SK-MEL-5 (cell line): ENCODE measurements at regions not wholly inside any gene's neighbourhood (a gene's known extent, or its start where the extent isn't known, plus 50 kb on each side); places are given as distances from the start of the nearest gene placed in this dataset.
"Not testable (repeated sequence)": the region's sequence is repeated elsewhere in the genome, so short reads cannot be mapped to it uniquely, and the experiment has no call there.

Experiments
- DNase-seq: peaks from one replicate; pipeline ENCODE4 v3.0.0-alpha.2; 2016; ENCODE audit warnings: low read depth, low spot score
- in situ Hi-C: cut with HindIII; loops from 2 replicates; pipeline ENCODE4 v1.10.0; 2016; ENCODE audit warnings: low sequenced_read_pairs, high pct_unique_total_duplicates, low pct_unique_long_range_greater_than_20kb

DNA sequence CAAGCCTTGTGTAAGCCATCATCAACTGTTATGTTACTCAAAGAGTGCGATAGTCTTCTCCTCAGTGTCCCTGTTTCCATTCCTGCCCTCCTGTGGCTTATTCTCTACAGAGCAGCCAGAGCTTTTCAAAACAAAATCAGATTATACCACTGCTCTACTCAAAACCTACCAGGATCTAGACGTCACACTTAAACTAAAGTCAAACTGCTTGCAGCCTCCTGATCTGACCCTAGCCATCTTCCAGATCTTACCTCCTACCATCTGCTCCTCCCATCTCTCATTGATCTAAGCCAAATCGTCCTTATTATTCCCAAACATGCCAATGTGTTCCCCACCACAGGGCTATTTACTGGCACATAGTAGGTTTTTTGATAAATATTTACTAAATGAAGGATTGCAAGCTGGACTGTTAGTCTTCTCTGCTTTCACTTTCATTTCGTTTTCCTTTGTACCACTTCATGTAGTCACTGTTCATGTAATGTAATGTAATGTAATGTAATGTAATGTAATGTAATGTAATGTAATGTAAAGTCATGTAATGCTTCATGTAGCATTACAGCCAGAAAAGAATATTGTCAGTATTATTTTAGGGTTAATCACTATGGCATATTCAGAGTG is 116.1 kb downstream of the GPR37 start:
- peak; percentile 56 for DNase-seq
- in situ Hi-C loops = no loop called here

DNA sequence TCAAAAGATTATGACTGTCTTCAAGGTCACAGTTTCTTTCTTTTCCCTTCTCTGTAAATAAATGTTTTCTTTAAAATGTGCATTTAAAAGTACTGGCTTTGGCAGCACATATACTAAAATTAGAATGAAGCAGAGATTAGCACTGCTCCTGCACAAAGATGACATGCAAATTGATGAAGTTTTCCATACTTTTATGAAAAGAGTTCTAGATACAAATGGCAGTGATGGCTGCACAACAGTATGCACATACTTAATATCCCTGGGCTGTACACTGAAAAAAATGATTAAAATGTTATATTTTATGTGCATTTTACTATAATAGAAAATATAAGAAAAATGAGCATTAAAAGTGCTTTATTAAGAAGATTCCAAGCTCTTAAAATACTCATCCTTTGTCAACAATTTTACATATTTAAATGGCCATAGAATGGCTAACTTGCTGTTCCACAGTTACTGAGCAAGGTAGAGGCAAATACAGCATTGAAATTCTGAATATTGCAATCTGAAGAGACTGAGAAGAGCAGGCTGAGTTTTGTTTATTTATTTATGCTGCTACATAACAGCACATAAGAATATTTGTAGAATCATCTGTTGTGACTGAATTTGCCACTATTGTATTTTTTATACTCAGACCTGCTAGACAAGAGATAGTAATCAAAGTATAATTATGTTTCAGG is 117.8 kb downstream of the GPR37 start:
- no peak for DNase-seq
- in situ Hi-C loops = no loop called here

DNA sequence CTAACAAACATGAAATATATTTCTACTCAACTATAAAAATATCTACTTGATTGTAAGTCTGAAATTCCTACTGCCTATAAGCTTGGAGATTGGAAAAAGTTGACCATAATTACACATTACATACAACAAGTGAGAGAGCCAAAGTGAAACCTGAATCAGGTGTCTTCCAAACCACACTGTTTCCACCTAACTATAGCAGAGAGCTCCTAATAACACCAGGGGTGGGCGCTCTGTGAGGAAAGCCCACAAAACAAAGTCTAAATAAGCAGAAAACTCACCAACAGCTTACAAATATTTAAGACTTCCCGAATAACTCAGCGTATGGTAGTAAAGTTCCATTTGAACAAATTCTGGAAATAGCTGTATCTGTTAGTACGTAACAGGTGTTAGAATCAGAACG is 119.9 kb downstream of the GPR37 start:
- DNase-seq = no peak
- in situ Hi-C loops = no loop called here

DNA sequence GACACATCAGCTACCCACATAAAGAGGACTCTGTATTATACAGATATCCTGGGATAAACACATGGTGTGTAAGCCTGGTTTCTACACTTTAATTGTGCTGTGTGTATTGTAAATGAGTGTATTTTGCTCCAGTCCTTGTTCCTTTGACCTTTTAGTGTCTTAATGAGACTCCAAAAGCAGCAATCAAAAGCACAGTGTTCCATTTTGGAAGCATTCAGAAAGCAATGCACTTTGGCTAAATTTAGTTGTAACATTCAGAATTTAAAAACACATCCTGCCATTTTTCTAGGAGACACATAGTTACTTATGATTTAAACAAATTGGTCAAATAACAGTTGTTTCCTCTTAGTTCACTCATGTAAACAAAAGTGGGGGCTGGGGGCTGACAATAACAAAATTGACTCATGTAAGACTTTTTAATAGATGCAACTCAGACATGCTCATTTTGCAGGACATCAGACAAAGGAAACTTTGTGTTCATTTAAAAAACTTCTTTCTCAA is 122.2 kb downstream of the GPR37 start:
- peak; percentile 100 for DNase-seq
- in situ Hi-C loops = no loop called here

DNA sequence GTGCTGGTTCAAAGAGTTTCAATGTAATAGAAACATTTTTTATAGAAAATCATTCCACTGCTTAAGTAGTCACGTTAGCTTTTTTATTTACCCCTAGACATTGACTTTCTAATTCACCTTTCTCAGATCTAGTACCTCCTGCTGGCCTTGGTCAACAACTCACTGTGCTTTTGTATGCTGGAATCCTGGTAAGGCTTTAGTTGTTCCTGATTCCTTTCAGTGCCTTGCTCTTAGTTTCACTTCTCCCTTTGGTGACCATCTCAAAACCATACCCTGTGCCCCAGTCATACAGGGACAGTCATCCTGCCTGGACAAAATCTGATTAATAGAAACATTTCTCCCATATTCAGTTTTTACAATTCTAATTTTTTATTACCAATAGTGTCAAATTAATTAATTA is 130.2 kb downstream of the GPR37 start:
- DNase-seq = no peak
- in situ Hi-C loops = no loop called here

DNA sequence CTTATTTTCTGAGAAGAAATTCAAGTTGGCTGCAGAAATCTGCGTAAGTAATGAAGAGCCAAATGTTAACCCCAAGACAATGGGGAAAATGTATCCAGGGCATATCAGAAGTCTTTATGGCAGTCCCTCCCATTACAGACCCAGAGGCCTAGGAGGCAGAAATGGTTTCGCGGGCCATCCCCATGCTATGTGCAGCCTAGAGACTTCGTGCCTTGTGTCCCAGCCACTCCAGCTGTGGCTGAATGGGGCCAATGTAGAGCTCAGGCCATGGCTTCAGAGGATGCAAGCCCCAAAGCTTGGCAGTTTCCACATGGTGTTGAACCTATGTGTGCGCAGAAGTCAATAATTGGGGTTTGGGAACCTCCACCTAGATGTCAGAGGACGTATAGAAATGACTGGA is 131.9 kb downstream of the GPR37 start:
- DNase-seq = no peak
- in situ Hi-C loops = no loop called here

DNA sequence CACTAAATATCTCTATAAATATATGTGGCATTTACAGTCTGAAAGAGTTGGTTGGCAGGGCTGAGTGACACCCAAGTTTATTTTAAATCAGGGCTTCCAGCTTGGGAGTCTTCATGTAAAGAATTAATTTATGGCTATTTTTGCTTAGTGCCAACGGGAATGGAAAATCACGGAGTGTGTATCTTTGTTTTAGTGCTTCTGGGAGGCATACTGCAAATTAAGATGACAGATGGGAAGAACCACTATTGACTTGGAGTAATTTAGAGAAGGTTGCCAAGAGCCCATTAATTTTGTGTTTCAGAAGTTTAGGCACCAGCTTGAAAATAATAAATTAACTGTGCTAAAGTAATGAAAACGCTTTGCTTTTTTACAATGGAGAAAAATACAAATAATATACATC is 135.2 kb downstream of the GPR37 start:
- in situ Hi-C loops = no loop called here
- DNase-seq = no peak

DNA sequence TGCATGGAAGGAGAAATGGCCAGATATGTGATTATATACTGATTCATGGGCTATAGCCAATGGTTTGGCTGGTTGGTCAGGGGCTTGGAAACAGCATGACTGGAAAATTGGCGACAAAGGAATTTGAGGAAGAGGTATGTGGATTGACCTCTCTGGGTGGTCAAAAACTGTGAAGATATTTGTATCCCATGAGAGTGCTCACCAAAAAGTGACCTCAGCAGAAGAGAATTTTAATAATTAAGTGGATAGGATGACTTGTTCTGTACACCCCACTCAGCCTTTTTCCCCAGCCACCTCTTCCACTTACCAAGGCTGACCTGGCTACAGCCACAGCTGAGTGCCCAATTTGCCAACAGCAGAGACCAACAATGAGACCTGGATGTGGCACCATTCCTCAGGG is 146.7 kb downstream of the GPR37 start:
- in situ Hi-C loops = no loop called here
- DNase-seq = no peak

DNA sequence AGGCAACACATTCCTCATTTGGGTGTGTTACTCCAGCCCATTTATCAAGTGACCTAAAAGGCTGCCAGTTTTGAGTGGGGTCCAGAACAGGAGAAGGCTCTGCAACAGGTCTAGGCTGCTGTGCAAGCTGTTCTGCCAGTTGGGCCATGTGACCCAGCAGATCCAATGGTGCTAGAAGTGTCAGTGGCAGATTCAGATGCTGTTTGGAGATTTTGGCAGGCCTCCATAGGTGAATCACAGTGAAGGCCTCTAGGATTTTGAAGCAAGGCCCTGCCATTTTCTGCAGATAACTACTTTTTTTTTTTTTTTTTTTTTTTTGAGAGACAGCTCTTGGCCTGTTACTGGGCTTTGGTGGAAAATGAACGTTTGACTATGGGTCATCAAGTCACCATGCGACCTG is 147.5 kb downstream of the GPR37 start:
- not testable (repeated sequence) for DNase-seq

DNA sequence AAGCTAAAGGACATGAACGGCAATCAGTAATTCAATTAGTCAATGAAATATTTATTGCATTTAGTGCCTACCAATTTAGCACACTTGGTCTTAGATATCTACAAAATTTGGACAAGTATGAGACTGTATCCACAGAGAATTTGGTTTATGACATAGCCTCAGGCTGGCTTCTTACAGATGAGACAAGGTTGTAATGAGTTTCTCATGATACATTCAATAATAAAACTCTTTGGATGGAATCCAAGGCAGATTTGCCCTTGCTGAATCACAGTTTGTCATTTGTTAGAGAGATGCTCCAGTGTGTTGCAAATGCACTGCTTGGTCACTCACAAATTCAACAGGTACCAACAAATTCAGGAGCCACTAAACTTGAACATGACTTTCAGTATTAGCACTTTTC is 162.5 kb downstream of the GPR37 start:
- DNase-seq = peak; percentile 78
- in situ Hi-C loops = no loop called here

More for the DNA sequence above, 147.5 kb downstream of the GPR37 start:
- in situ Hi-C loops = not testable (repeated sequence)

DNA sequence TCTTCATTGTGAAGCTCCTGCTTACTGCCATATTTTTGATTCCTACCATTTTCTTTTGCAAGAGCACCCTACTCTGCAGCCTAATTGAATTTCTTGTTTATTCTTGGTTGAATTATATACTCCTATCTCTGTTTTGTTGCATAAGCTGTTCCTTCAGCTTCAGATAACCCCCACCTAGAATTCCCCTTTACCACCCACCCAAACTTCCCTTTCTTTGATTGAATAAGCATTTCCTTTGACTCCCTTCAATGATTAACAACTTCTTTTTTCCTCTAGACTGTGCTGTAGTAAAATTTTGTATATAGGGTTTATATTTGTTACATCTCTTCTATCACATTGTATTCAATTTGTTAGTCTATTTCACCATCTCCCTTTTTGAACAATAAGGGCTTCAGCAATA is 168.1 kb downstream of the GPR37 start:
- no peak for DNase-seq
- in situ Hi-C loops = no loop called here

DNA sequence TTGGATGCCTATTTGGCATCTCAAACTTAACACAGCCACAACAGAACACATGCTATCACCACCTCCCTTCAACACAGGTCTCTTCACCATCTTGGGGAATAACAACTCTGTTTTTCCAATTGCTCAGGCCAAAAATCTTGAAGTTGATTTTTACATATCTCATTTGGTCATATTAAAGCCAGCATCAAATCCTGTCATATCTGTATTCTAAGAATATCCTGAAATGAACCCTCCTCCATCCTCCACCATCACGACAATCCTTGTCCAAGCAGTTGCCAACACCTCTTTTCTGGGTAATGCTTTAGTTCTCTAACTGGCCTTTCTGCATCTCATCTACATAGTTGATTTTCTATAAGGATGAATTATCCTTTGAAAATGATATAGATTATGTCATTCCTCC is 168.7 kb downstream of the GPR37 start:
- in situ Hi-C loops = no loop called here
- no peak for DNase-seq

DNA sequence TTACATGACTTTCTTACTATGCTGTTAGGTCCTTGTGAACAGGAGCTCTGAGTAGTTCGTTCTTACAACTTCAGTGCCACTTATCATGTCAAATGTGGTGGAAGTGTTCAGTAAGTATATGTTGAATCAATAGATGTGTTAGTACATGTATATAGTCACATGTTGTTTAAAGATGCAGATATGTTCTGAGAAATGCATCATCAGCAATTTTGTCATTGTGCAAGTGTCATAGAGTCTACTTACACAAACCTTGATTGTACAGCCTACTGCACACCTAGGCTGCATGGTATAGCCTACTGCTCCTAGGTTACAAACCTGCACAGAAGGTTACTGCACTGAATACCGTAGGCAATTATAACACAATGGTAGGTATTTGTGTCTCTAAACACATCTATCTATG is 174.8 kb downstream of the GPR37 start:
- no peak for DNase-seq
- in situ Hi-C loops = no loop called here

DNA sequence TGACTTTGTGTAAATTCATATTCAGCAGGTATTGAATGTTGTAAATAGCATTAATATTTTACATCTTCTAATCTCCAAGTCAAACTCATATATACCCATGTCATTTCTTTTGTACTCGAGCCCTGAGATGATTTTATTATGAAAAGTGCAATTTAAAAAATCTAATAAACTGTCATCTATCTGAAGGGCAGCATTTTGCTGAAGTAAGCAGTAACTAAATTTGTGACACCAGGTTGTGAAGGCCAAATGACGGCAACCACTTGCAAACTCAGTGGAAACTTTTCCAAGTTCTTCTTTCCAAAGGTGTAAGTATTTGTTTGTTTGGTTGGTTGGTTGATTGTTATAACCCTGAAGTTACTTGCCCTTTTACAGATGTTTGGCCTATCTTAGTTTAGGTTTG is 188.3 kb downstream of the GPR37 start:
- no peak for DNase-seq
- in situ Hi-C loops = no loop called here

DNA sequence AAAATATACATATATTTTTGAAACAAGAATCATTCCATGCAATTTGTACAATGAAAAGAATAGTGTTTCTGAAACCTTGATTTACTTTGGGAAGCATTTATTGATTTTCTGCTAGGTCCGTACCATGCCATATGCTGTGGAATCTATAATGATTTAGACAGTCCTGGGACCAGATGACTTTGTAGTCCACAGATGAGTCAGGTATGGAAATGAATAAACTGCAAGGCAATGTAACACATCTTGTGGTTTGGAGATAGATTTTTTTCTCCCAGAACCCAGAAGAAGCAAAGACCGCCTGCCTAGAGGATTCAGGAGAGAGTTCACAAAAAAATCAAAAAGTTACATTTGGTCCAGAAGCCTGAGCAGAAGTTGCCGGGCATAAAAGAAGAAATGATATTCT is 190.4 kb downstream of the GPR37 start:
- no peak for DNase-seq
- in situ Hi-C loops = no loop called here

DNA sequence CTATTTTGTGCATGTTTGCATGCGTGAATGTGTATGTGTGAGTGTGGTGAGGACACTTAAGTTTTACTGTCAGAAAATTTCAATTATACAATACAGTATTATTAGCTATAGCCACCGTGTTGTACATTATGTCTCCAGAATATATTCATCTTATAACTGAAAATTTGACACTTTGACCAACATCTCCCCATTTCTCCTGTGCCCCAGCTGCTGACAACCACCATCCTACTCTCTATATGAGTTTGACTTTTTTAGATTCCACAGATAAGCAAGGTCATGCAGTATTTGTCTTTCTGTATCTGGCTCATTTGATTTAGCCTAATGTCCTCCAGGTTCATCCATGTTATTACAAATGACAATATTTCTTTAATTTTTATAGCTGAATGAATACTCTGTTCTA is 195.0 kb downstream of the GPR37 start:
- in situ Hi-C loops = no loop called here
- no peak for DNase-seq

DNA sequence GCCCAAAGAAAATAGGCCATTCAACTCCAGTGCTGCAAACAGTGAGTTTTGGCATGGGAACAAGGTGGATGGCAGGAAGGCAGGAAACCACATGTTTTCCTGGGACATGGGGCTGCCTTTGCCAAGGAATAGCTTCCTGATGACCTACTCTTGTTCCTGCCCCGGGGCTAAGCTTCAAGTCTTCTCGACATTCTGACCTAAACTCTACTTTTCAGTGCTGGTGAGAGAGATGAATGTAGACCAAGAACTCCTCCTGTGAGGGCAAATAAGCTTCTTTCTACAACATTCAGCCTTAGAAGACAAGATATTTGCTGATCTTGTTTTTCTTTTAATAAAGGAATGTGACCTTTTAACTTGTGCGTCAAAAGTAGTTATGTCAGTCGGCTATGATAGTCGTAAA is 199.0 kb downstream of the GPR37 start:
- DNase-seq = peak; percentile 100
- in situ Hi-C loops = no loop called here

DNA sequence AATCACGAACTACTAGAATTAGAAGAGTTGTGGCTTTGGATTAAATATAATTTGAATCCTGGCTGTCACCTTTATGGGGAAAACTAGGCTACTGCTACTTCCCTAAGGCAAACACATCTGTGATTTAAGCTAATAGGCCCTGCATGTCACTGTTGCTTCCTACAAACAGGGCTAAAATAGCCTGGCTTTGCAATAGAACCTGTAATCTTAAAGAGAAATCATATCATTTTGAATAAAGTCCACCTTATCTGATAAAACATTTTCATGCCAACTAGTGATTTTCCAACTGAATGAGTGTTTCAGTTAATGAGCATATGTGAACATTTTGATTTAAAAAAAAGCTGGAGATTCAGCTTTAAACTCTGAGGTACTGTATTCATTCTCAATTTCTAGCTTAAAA is 208.0 kb downstream of the GPR37 start:
- in situ Hi-C loops = no loop called here
- DNase-seq = no peak

DNA sequence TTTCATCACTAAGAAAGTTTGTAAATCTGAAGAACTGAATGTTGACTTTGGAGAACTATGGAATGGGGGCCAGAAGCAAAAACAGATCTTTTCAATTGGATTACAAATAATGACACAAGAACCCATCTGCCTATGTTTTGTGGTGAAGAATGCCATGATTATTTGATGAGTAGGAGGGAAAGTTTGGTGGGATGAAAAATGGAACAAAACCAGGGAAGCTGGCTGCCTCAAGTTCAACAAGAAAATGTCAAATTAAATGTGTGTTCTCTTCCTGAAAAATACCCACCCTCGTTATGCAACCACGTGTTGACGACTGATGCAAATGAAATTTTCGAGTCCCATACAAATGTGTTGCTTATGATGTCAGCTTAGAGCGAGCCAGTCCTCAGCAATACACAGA is 208.5 kb downstream of the GPR37 start:
- no peak for DNase-seq
- in situ Hi-C loops = no loop called here
